IMR-90 (cell line): ENCODE measurements at regions not wholly inside any gene's neighbourhood (a gene's known extent, or its start where the extent isn't known, plus 50 kb on each side); places are given as distances from the start of the nearest gene placed in this dataset.

Experiments
- BHLHE40 ChIP-seq: fragments of 150-350 bp; IDR thresholded peaks from 2 replicates; pipeline ENCODE4 v1.6.1; 2016; ENCODE audit warnings: mild to moderate bottlenecking, low read depth, low read length
- MAZ ChIP-seq: IDR thresholded peaks from 2 replicates; pipeline ENCODE4 v1.6.1; 2012; ENCODE audit warnings: low read depth, mild to moderate bottlenecking, low read length, improper control_type of control experiment, moderate library complexity, borderline replicate concordance
- POLR2A ChIP-seq: IDR thresholded peaks from 2 replicates; pipeline ENCODE4 v1.6.1; 2012; ENCODE audit warnings: mild to moderate bottlenecking, low read depth, low read length
- TF ChIP-seq, protein P1 (sequence below): conservative IDR thresholded peaks from 2 replicates; pipeline ENCODE4 v1.5.1; 2012; ENCODE audit warnings: mild to moderate bottlenecking, low read depth, low read length, improper control_type of control experiment
- TF ChIP-seq, protein P2 (sequence below): fragments of 150-350 bp; IDR thresholded peaks from 2 replicates; pipeline ENCODE4 v1.6.1; 2017; ENCODE audit warnings: mild to moderate bottlenecking, antibody characterized with exemption, low read length, low read depth

DNA sequence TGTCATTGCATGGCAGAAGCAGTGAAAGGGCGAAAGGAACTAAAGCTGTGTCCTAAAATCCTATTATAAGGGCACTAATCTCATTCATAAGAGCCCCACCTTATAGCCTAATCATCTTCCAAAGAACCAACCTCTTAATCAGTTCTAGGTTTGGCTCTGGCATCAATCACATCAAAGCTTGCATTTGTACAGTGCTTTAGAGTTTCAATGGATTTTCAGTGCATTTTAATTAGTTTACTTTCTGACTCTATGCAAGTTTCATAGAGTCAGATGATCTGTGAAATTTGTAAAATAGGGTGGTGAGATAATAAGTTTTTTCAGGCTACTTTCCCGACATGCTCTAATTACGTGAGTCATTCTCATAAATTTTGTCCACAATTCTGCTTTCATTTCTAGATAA lies 341.1 kb downstream of the DIPK2A start:
- TF ChIP-seq, protein P1, sequence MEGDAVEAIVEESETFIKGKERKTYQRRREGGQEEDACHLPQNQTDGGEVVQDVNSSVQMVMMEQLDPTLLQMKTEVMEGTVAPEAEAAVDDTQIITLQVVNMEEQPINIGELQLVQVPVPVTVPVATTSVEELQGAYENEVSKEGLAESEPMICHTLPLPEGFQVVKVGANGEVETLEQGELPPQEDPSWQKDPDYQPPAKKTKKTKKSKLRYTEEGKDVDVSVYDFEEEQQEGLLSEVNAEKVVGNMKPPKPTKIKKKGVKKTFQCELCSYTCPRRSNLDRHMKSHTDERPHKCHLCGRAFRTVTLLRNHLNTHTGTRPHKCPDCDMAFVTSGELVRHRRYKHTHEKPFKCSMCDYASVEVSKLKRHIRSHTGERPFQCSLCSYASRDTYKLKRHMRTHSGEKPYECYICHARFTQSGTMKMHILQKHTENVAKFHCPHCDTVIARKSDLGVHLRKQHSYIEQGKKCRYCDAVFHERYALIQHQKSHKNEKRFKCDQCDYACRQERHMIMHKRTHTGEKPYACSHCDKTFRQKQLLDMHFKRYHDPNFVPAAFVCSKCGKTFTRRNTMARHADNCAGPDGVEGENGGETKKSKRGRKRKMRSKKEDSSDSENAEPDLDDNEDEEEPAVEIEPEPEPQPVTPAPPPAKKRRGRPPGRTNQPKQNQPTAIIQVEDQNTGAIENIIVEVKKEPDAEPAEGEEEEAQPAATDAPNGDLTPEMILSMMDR = no peak
- no peak for TF ChIP-seq POLR2A
- TF ChIP-seq, protein P2, sequence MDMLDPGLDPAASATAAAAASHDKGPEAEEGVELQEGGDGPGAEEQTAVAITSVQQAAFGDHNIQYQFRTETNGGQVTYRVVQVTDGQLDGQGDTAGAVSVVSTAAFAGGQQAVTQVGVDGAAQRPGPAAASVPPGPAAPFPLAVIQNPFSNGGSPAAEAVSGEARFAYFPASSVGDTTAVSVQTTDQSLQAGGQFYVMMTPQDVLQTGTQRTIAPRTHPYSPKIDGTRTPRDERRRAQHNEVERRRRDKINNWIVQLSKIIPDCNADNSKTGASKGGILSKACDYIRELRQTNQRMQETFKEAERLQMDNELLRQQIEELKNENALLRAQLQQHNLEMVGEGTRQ = no peak
- no peak for TF ChIP-seq MAZ
- no peak for TF ChIP-seq BHLHE40
